NT2/D1 (cell line): ENCODE measurements at regions not wholly inside any gene's neighbourhood (a gene's known extent, or its start where the extent isn't known, plus 50 kb on each side); places are given as distances from the start of the nearest gene placed in this dataset.
"Not testable (repeated sequence)": the region's sequence is repeated elsewhere in the genome, so short reads cannot be mapped to it uniquely, and the experiment has no call there.

Source experiments
- DNase-seq: peaks from one replicate; pipeline ENCODE4 v3.0.0-alpha.2; 2011; ENCODE audit warnings: low read depth, low spot score
- H3K27me3 ChIP-seq: 2 replicates; pipeline ENCODE4 v1.6.0; 2011; ENCODE audit warnings: mild to moderate bottlenecking; ENCODE audit not compliant: insufficient read length, insufficient read depth
- H3K36me3 ChIP-seq: 2 replicates; pipeline ENCODE4 v1.6.1; 2011; ENCODE audit warnings: mild to moderate bottlenecking, low read length, mixed read lengths; ENCODE audit not compliant: insufficient read depth, insufficient read length
- H3K4me1 ChIP-seq: 2 replicates; pipeline ENCODE4 v1.5.1; 2011; ENCODE audit not compliant: insufficient read depth, insufficient read length
- H3K4me3 ChIP-seq: 2 replicates; pipeline ENCODE4 v1.5.1; 2011; ENCODE audit warnings: low read depth; ENCODE audit not compliant: insufficient read length
- H3K9ac ChIP-seq: 2 replicates; pipeline ENCODE4 v1.6.0; 2011; ENCODE audit warnings: low read depth; ENCODE audit not compliant: insufficient read length
- H3K9me3 ChIP-seq: 2 replicates; pipeline ENCODE4 v1.5.1; 2011; ENCODE audit warnings: mild to moderate bottlenecking, low read length; ENCODE audit not compliant: insufficient read depth
- SUZ12 ChIP-seq: IDR thresholded peaks from 2 replicates; pipeline ENCODE4 v1.6.1; 2011; ENCODE audit not compliant: insufficient read length, insufficient read depth; ENCODE audit errors: extremely low read depth
- YY1 ChIP-seq: IDR thresholded peaks from 2 replicates; pipeline ENCODE4 v1.6.1; 2011; ENCODE audit not compliant: insufficient read length, insufficient read depth
- ZNF274 ChIP-seq: IDR thresholded peaks from 2 replicates; pipeline ENCODE4 v1.6.1; 2011; ENCODE audit warnings: mild to moderate bottlenecking, low read depth, low read length

DNA sequence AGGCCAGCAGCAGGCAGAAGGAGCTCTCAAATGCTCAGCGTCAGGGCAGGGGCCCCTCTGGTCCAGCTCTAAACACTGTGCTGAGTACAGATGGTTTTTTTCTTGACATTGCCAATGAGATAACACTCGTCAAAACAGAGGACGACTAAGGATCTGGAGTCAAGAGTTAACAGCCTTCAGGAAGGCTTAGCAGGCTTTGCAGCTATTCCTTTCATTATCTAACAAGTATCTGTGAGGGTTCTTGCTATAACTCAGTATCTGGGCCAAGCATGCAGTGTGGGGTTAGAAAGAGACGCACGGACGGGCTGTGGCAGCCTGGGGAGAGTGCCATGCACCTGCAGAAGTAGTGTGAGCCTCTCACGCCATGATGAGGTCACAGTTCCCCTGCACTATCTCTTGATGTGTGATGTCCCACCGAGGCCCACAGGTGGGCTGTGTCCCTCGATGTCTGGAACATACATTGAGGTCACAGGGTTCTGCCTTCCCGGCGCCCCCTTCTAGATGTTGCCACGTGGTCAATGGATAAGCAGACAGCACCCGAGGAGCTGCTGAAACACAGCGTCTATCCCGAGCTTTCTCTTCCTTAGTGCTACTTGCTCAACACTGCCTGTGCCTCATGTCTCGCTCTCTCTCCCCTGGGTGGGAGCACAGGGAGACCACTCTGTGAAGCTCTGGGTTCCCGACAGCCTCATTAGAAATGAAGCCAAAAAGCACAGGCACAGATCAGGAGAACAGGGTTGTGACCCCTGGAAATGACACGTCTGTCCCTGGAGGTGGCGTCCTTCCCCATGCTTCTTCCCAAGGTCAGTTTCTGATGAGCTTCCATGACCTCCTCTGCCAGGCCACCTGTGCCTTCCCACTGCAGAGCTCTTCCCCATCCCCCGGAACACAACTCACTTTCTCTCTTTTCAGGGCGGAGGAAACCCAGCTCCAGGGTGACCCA, 85.5 kb upstream of the RPS6KA2 start:
- TF ChIP-seq YY1: no peak
- TF ChIP-seq ZNF274: no peak
- TF ChIP-seq SUZ12: no peak
- no peak overlapping the region for H3K4me3 ChIP-seq
- no peak overlapping the region for H3K9ac ChIP-seq
- no peak for DNase-seq
- H3K9me3 ChIP-seq: no peaks in the 10 kb centered on the region
- no peaks in the 10 kb centered on the region for H3K4me1 ChIP-seq
- no peaks in the 10 kb centered on the region for H3K27me3 ChIP-seq
- no peaks in the 10 kb centered on the region for H3K36me3 ChIP-seq

- H3K27me3 ChIP-seq: no peaks in the 10 kb centered on the region
- no peaks in the 10 kb centered on the region for H3K4me1 ChIP-seq
- H3K9ac ChIP-seq: no peak overlapping the region
- no peaks in the 10 kb centered on the region for H3K9me3 ChIP-seq
- DNase-seq: no peak
- H3K4me3 ChIP-seq: no peak overlapping the region
- no peak for TF ChIP-seq YY1
- no peak for TF ChIP-seq ZNF274
- TF ChIP-seq SUZ12: no peak
- H3K36me3 ChIP-seq: no peaks in the 10 kb centered on the region
These were observed 83.0 kb upstream of the RPS6KA2 start for GRCh38 chr6:166710084-166710483.

DNA sequence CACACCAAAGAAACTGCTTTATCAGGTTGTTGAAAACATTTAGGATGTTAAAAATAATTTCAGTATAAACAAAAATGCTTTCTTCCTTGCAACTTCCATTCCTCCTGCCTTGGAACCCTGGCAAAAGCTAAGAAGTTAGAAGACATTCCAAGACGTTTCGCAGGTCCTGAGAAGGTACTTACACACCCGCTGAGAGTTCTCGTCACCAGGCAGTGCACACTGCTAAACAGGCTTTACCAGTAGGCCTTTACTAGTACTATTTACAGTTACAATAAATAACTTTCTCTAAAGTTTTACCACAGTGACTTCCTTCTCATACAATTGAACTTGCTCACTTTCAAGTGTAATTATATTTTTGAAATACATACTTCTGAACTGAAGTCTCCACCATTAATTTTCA, 81.4 kb upstream of the RPS6KA2 start:
- Histone ChIP-seq H3K4me3 (no peak overlapping the region), H3K9ac (no peak overlapping the region), H3K36me3 (no peaks in the 10 kb centered on the region), H3K4me1 (no peaks in the 10 kb centered on the region), H3K9me3 (no peaks in the 10 kb centered on the region), H3K27me3 (no peaks in the 10 kb centered on the region)
- no peak for TF ChIP-seq YY1
- no peak for TF ChIP-seq SUZ12
- no peak for TF ChIP-seq ZNF274
- DNase-seq: no peak

GRCh38 chr6:166707045-166707444, 80.0 kb upstream of the RPS6KA2 start:
- no peak for DNase-seq
- H3K4me3 ChIP-seq: no peak overlapping the region
- TF ChIP-seq YY1 (no peak), ZNF274 (no peak), SUZ12 (no peak)

DNA sequence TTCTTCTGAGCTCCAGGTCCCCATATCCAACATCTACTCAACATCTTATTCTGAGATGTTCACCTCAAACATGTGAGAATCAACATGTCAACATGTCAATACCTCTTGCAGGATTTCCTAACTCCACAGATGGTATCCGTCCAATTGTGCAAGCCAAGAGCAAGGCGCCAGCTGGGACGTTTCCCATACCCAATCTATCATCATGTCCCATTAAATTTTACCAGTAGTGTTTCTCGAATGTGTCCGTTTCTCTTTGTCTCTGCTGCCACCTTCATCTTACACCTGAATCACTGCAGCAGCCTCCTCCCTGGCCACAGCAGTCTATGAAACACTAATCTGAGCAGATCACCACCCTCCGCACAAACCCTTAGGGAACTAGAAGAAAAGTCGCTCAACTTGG, 78.0 kb upstream of the RPS6KA2 start:
- DNase-seq: no peak

More at GRCh38 chr6:166707045-166707444, 80.0 kb upstream of the RPS6KA2 start:
- Histone ChIP-seq H3K9ac (no peak overlapping the region), H3K27me3 (no peaks in the 10 kb centered on the region), H3K4me1 (no peaks in the 10 kb centered on the region), H3K9me3 (no peaks in the 10 kb centered on the region), H3K36me3 (no peaks in the 10 kb centered on the region)

DNA sequence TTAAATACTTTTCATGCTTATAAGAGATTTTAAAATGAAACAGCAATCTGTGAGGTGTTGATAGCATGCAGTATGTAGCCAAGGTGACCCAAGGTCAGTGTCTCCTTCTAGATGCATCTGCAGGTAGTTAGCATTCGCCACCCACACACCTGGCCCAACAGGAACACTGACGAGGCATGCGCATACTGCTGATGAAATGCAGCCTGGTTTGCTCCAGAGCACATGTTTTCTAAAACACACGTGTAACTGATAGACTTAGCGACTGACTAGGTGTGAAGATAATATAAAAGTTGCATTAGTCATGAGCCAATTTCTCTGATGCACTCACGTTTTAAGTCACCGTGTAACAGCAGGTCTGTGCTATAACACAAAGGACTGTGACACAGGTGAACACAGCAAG, 77.1 kb upstream of the RPS6KA2 start:
- Histone ChIP-seq H3K27me3 (no peaks in the 10 kb centered on the region), H3K4me1 (no peaks in the 10 kb centered on the region), H3K4me3 (no peak overlapping the region), H3K36me3 (no peaks in the 10 kb centered on the region), H3K9me3 (no peaks in the 10 kb centered on the region), H3K9ac (no peak overlapping the region)
- DNase-seq: no peak
- TF ChIP-seq ZNF274 (no peak), YY1 (no peak), SUZ12 (no peak)

More for the DNA sequence above, 78.0 kb upstream of the RPS6KA2 start:
- H3K9me3 ChIP-seq: no peaks in the 10 kb centered on the region
- H3K4me3 ChIP-seq: no peak overlapping the region
- H3K9ac ChIP-seq: no peak overlapping the region
- no peaks in the 10 kb centered on the region for H3K4me1 ChIP-seq
- no peaks in the 10 kb centered on the region for H3K27me3 ChIP-seq
- no peaks in the 10 kb centered on the region for H3K36me3 ChIP-seq
- TF ChIP-seq ZNF274: no peak
- TF ChIP-seq SUZ12: no peak
- TF ChIP-seq YY1: no peak

- Histone ChIP-seq H3K27me3 (no peaks in the 10 kb centered on the region), H3K4me1 (no peaks in the 10 kb centered on the region), H3K9ac (no peak overlapping the region), H3K9me3 (no peaks in the 10 kb centered on the region), H3K36me3 (no peaks in the 10 kb centered on the region), H3K4me3 (no peak overlapping the region)
- DNase-seq: no peak
- TF ChIP-seq SUZ12: no peak
- no peak for TF ChIP-seq YY1
- no peak for TF ChIP-seq ZNF274
These were observed 76.2 kb upstream of the RPS6KA2 start for GRCh38 chr6:166703149-166703710.

DNA sequence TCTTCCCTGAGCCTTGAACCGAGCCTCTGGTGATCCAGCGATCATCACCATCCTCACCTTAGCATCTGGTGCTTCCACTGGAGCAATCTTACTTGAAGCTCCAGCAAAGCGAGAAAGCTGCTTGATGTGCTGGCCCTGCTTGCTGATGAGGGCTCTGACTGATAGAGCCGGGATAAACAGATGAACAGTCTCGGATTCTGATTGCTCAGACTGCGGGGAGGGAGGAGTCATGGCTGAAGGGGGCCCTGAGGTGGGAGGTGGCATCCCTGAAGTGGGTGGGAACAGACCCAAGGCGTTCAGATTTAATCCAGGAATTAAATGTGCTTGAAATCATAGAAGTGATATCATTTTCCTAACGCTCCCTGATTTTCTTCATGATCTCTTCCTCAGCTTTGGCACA, 74.4 kb upstream of the RPS6KA2 start:
- H3K36me3 ChIP-seq, H3K4me3 ChIP-seq, H3K4me1 ChIP-seq, H3K9me3 ChIP-seq, H3K9ac ChIP-seq, DNase-seq, H3K27me3 ChIP-seq: not testable (repeated sequence)

GRCh38 chr6:166700871-166701270, 73.8 kb upstream of the RPS6KA2 start:
- not testable (repeated sequence) for H3K9me3 ChIP-seq, H3K27me3 ChIP-seq, H3K9ac ChIP-seq, DNase-seq, H3K4me1 ChIP-seq, H3K4me3 ChIP-seq, H3K36me3 ChIP-seq
